ENCODE measurements at regions not wholly inside any gene's neighbourhood (a gene's known extent, or its start where the extent isn't known, plus 50 kb on each side); places are given as distances from the start of the nearest gene placed in this dataset.

DNA sequence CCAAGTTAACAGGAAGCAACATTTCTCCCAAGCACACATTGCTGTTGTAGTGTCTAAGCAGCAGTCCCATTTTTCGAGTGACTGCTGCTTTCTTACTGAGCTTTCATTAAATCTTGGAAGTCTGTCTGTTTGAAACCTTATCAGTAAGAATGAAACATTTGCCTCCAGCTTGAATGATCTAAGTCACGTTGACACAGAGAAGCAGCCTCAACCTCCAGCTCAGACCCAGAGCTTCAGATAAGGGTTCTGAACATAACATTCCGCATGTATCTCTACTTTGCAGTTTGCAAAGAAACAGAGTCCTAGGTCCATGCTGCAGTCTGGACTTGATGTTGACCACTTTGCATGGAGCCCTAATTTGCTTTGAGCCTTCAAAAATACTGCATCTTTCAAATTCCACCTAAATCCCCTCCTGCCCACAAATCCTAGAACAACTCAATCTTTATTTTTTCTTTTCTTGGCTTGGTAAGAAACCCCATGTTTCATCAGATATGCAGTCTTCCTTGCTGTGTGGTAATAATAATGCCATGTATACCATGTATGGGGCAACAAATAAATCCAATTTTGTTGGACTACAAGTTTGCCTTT is 698.7 kb upstream of the IGFBP3 start:
- Histone ChIP-seq H2BK120ac (replicated peaks; ENCODE audit: low read depth, low read length) (no peak overlapping the region), H2BK15ac (ENCODE audit: low read length) (no peak overlapping the region), H4K5ac (ENCODE audit: insufficient read length, low read depth, low read length) (no peak overlapping the region), H2BK5ac (ENCODE audit: low read depth, low read length) (no peak overlapping the region), H3K56ac (replicated peaks; ENCODE audit: insufficient read length, low read depth, low read length) (no peak overlapping the region), H2BK12ac (ENCODE audit: low read depth, low read length) (no peak overlapping the region), H4K91ac (replicated peaks; ENCODE audit: insufficient read length, low read length) (no peak overlapping the region), H3K23me2 (ENCODE audit: low read depth, low read length) (no peaks in the 10 kb centered on the region), H3K9ac (replicated peaks in 1 of 4; ENCODE audit: extremely low read depth in 1 of 4, low read depth in 3 of 4, low read length in 3 of 4) (no peak overlapping the region), H3K79me1 (ENCODE audit: low read depth, low read length) (no peaks in the 10 kb centered on the region), H3K9me3 (ENCODE audit: insufficient read depth in 2 of 2, low read depth in 1 of 2, low read length in 1 of 2) (0 out of 4 replicates have a peak, but pooled peaks cover 0 to 2% of the 10 kb centered on the region in 2 experiments), H3K23ac (ENCODE audit: insufficient read length) (no peak overlapping the region), H3K4ac (replicated peaks; ENCODE audit: insufficient read length, low read depth, low read length) (no peak overlapping the region), H2AK5ac (ENCODE audit: low read depth, low read length) (no peak overlapping the region), H2AFZ (ENCODE audit: low read length) (0 out of 2 replicates have a peak overlapping the region, but pooled peaks have one; percentile 31), H3K79me2 (ENCODE audit: control insufficient read depth in 1 of 2, insufficient read depth in 2 of 2, low read length in 2 of 2) (no peaks in the 10 kb centered on the region), H4K8ac (ENCODE audit: extremely low read depth, insufficient read depth, low read length) (no peak overlapping the region), H3K4me1 (replicated peaks in 1 of 4; ENCODE audit: control insufficient read depth in 3 of 4, insufficient read depth in 4 of 4, low read length in 3 of 4) (peaks cover 0 to 4% (median 2%) of the 10 kb centered on the region in 4 experiments; a peak in 2 of 7 replicates), H3K14ac (ENCODE audit: insufficient read length) (no peak overlapping the region), H3K27me3 (replicated peaks in 1 of 4; ENCODE audit: control insufficient read depth in 3 of 4, extremely low read depth in 1 of 4, insufficient read depth in 3 of 4, low read length in 3 of 4) (no peaks in the 10 kb centered on the region), H3K27ac (ENCODE audit: low read depth, low read length) (no peak overlapping the region), H3K18ac (ENCODE audit: extremely low read depth, low read length) (no peak overlapping the region), H4K20me1 (replicated peaks in 1 of 2; ENCODE audit: control insufficient read depth in 1 of 2, insufficient read depth in 2 of 2, low read length in 2 of 2) (no peaks in the 10 kb centered on the region), H3K4me3 (ENCODE audit: extremely low read depth in 1 of 4, insufficient read depth in 2 of 4, low read depth in 3 of 4, low read length in 4 of 4) (no peak overlapping the region), H3K4me2 (ENCODE audit: insufficient read depth in 1 of 2, low read depth in 2 of 2, low read length in 2 of 2) (no peak overlapping the region), H2BK20ac (ENCODE audit: low read length) (no peak overlapping the region), H3K36me3 (ENCODE audit: control insufficient read depth in 2 of 4, insufficient read depth in 4 of 4, low read length in 3 of 4) (no peaks in the 10 kb centered on the region)
- 85% methylated on average over 3 of the region's 3 CpGs; no CpG with 5 or more reads in 1 of the 2 experiments for WGBS, 2 experiments (ENCODE audit: extremely low coverage in 1 of 2, insufficient coverage in 1 of 2, insufficient read length in 1 of 2, insufficient replicate concordance in 2 of 2, low coverage in 1 of 2, low lambda C conversion rate in 2 of 2, missing lambda C conversion rate in 1 of 2)
- DNase-seq (ENCODE audit: low read depth in 1 of 2, low spot score in 2 of 2) (no peak), FAIRE-seq (no peak)
- ChIA-PET CTCF (ENCODE audit: partially characterized antibody) (no interaction called here), POLR2A (ENCODE audit: partially characterized antibody) (no interaction called here)
- no peak for TF ChIP-seq HDAC2 (IDR thresholded peaks at IDR 0.05; ENCODE audit: borderline replicate concordance in 1 of 2, low read depth in 2 of 2, low read length in 2 of 2)
- TF ChIP-seq CTBP2 (IDR thresholded peaks at IDR 0.05; ENCODE audit: borderline replicate concordance, insufficient read depth, insufficient read length, low read length): no peak
- TF ChIP-seq, protein P1, sequence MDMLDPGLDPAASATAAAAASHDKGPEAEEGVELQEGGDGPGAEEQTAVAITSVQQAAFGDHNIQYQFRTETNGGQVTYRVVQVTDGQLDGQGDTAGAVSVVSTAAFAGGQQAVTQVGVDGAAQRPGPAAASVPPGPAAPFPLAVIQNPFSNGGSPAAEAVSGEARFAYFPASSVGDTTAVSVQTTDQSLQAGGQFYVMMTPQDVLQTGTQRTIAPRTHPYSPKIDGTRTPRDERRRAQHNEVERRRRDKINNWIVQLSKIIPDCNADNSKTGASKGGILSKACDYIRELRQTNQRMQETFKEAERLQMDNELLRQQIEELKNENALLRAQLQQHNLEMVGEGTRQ (IDR thresholded peaks at IDR 0.05; ENCODE audit: low read length): no peak
- TF ChIP-seq YY1 (IDR thresholded peaks at IDR 0.05; ENCODE audit: low read depth, low read length): no peak
- TF ChIP-seq TEAD4 (IDR thresholded peaks at IDR 0.05; ENCODE audit: low read depth, low read length): no peak
- TF ChIP-seq, protein P2, sequence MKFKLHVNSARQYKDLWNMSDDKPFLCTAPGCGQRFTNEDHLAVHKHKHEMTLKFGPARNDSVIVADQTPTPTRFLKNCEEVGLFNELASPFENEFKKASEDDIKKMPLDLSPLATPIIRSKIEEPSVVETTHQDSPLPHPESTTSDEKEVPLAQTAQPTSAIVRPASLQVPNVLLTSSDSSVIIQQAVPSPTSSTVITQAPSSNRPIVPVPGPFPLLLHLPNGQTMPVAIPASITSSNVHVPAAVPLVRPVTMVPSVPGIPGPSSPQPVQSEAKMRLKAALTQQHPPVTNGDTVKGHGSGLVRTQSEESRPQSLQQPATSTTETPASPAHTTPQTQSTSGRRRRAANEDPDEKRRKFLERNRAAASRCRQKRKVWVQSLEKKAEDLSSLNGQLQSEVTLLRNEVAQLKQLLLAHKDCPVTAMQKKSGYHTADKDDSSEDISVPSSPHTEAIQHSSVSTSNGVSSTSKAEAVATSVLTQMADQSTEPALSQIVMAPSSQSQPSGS (IDR thresholded peaks at IDR 0.05; ENCODE audit: low read length): no peak
- TF ChIP-seq BRCA1 (IDR thresholded peaks at IDR 0.05; ENCODE audit: low read depth, low read length): no peak
- no peak for TF ChIP-seq NANOG (IDR thresholded peaks at IDR 0.05; ENCODE audit: insufficient read depth, low read depth, low read length, poor library complexity, severe bottlenecking)
- no peak for TF ChIP-seq TAF1 (IDR thresholded peaks at IDR 0.05; ENCODE audit: low read depth, low read length)
- TF ChIP-seq TBP (IDR thresholded peaks at IDR 0.05; ENCODE audit: low read depth, low read length): no peak
- no peak for TF ChIP-seq RFX5 (IDR thresholded peaks at IDR 0.05; ENCODE audit: borderline replicate concordance, low read depth, low read length)

Data from H1 (cell line).